DND-41 (cell line): ENCODE measurements at regions not wholly inside any gene's neighbourhood (a gene's known extent, or its start where the extent isn't known, plus 50 kb on each side); places are given as distances from the start of the nearest gene placed in this dataset.

ENCODE experiments used
- CTCF ChIP-seq: IDR thresholded peaks from 2 replicates; pipeline ENCODE4 v1.5.1; 2012; ENCODE audit warnings: borderline replicate concordance, low read length, moderate library complexity, mild to moderate bottlenecking; ENCODE audit not compliant: poor library complexity, severe bottlenecking; ENCODE audit errors: extremely low read depth
- EZH2 ChIP-seq: IDR thresholded peaks from 3 replicates; pipeline ENCODE4 v1.6.1; 2012; ENCODE audit warnings: borderline replicate concordance, low read depth, mild to moderate bottlenecking, moderate library complexity, low read length, inconsistent platforms; ENCODE audit not compliant: severe bottlenecking

- TF ChIP-seq CTCF (no peak), EZH2 (no peak)
These were observed 66.3 kb upstream of the CREB1 start for GRCh38 chr2:207463433-207463832.
